ENCODE measurements at regions not wholly inside any gene's neighbourhood (a gene's known extent, or its start where the extent isn't known, plus 50 kb on each side); places are given as distances from the start of the nearest gene placed in this dataset.

- TF ChIP-seq ARNT (IDR thresholded peaks at IDR 0.05), result no peak
- TF ChIP-seq FOXM1 (IDR thresholded peaks at IDR 0.05; ENCODE audit: borderline replicate concordance), result no peak
- TF ChIP-seq FOXK2 (IDR thresholded peaks at IDR 0.05), result no peak
- no peak for TF ChIP-seq SP1 (IDR thresholded peaks at IDR 0.05)
- TF ChIP-seq TARDBP (IDR thresholded peaks at IDR 0.05), result no peak
- TF ChIP-seq ELF4 (IDR thresholded peaks at IDR 0.05), result no peak
- TF ChIP-seq HDGF (IDR thresholded peaks at IDR 0.05; ENCODE audit: borderline replicate concordance), result no peak
- TF ChIP-seq L3MBTL2 (conservative IDR thresholded peaks at IDR 0.05), result no peak
- no peak for TF ChIP-seq PKNOX1 (IDR thresholded peaks at IDR 0.05)
- TF ChIP-seq CTBP1 (IDR thresholded peaks at IDR 0.05; ENCODE audit: borderline replicate concordance), result no peak
- TF ChIP-seq ZNF384 (IDR thresholded peaks at IDR 0.05), result no peak
- no peak for TF ChIP-seq NFRKB (IDR thresholded peaks at IDR 0.05)
- no peak for TF ChIP-seq FOXA1 (IDR thresholded peaks at IDR 0.05)
- TF ChIP-seq LEF1 (IDR thresholded peaks at IDR 0.05; ENCODE audit: borderline replicate concordance), result no peak
Observed at GRCh38 chr20:53828682-53829254, 235.1 kb upstream of the ZNF217 start.
